C4-2B (cell line): ENCODE measurements at regions not wholly inside any gene's neighbourhood (a gene's known extent, or its start where the extent isn't known, plus 50 kb on each side); places are given as distances from the start of the nearest gene placed in this dataset.
"Not testable (repeated sequence)": the region's sequence is repeated elsewhere in the genome, so short reads cannot be mapped to it uniquely, and the experiment has no call there.

Experiments
- H3K27ac ChIP-seq: fragments of 450-650 bp; 2 replicates; pipeline ENCODE4 v1.5.1; 2017
- CTCF ChIP-seq: fragments of 450-650 bp; conservative IDR thresholded peaks from 2 replicates; pipeline ENCODE4 v1.5.1; 2017; ENCODE audit warnings: mild to moderate bottlenecking
- ZFX ChIP-seq: fragments of 450-650 bp; IDR thresholded peaks from 2 replicates; pipeline ENCODE4 v1.6.1; 2017

- TF ChIP-seq CTCF (no peak), ZFX (no peak)
Measured at GRCh38 chr5:145660897-145661640, 174.1 kb downstream of the PRELID2 start.

GRCh38 chr5:145658435-145658834, 176.7 kb downstream of the PRELID2 start:
- TF ChIP-seq CTCF (no peak), ZFX (no peak)
- H3K27ac ChIP-seq: no peak overlapping the region

More at GRCh38 chr5:145660897-145661640, 174.1 kb downstream of the PRELID2 start:
- H3K27ac ChIP-seq: no peak overlapping the region

- not testable (repeated sequence) for H3K27ac ChIP-seq
Measured at GRCh38 chr5:145652700-145653099, 182.4 kb downstream of the PRELID2 start.

GRCh38 chr5:145647137-145647536, 188.0 kb downstream of the PRELID2 start:
- H3K27ac ChIP-seq: not testable (repeated sequence)

- not testable (repeated sequence) for H3K27ac ChIP-seq
Measured at GRCh38 chr5:145643214-145643613, 191.9 kb downstream of the PRELID2 start.

- TF ChIP-seq ZFX (no peak), CTCF (no peak)
Measured at GRCh38 chr5:145637396-145637795, 197.7 kb downstream of the PRELID2 start.

GRCh38 chr5:145636371-145636770, 198.8 kb downstream of the PRELID2 start:
- TF ChIP-seq CTCF (no peak), ZFX (no peak)

More at GRCh38 chr5:145637396-145637795, 197.7 kb downstream of the PRELID2 start:
- no peak overlapping the region for H3K27ac ChIP-seq

GRCh38 chr5:145633474-145633873, 201.7 kb downstream of the PRELID2 start:
- TF ChIP-seq CTCF (no peak), ZFX (no peak)
- no peak overlapping the region for H3K27ac ChIP-seq

More at GRCh38 chr5:145636371-145636770, 198.8 kb downstream of the PRELID2 start:
- no peak overlapping the region for H3K27ac ChIP-seq

GRCh38 chr5:145632701-145633100, 202.4 kb downstream of the PRELID2 start:
- TF ChIP-seq ZFX (no peak), CTCF (no peak)
- no peak overlapping the region for H3K27ac ChIP-seq
